ENCODE measurements at regions not wholly inside any gene's neighbourhood (a gene's known extent, or its start where the extent isn't known, plus 50 kb on each side); places are given as distances from the start of the nearest gene placed in this dataset.

DNA sequence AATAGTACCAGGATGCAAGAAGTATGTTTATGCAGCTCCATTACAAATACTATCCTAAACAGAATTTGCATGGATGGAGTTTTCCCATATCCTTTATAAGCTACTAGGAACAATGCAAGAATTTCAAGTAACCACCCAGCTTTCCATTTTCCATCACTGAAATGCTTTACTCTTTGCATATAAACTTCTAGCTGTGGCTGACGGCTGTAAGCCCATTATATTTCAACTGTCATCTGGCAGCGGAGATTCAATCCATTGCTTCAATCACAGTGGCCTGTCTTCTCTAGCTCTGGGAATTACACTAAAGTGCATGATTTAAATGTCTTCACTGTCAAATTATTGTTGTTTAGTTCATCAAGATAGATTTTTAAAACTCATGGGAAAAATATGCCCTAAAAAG, 64.2 kb upstream of the PAM start:
- Histone ChIP-seq H3K9ac (no peak overlapping the region), H3K4me3 (no peak overlapping the region), H3K4me1 (ENCODE audit: insufficient read depth) (no peaks in the 10 kb centered on the region), H3F3A (ENCODE audit: insufficient read depth) (no peaks in the 10 kb centered on the region), H3K79me2 (ENCODE audit: insufficient read depth) (no peaks in the 10 kb centered on the region), H2AFZ (no peak overlapping the region), H3K27ac (no peak overlapping the region), H4K20me1 (ENCODE audit: insufficient read depth) (no peaks in the 10 kb centered on the region), H3K4me2 (ENCODE audit: unreplicated experiment) (no peak overlapping the region), H3K36me3 (ENCODE audit: low read depth) (no peaks in the 10 kb centered on the region), H3K27me3 (replicated peaks; ENCODE audit: insufficient read depth) (no peaks in the 10 kb centered on the region), H3K9me2 (ENCODE audit: insufficient read depth) (no peaks in the 10 kb centered on the region), H3K9me3 (ENCODE audit: low read depth) (no peaks in the 10 kb centered on the region)
- in situ Hi-C loops (cut with MboI), result no loop called here
- DNase-seq, result no peak
- 83 to 90% methylated on average over 2 of the region's 2 CpGs for WGBS, 2 experiments (ENCODE audit: low coverage in 1 of 2, low lambda C conversion rate in 2 of 2, missing lambda C conversion rate in 2 of 2)
- no peak for TF ChIP-seq EZH2phosphoT487 (IDR thresholded peaks at IDR 0.05; ENCODE audit: insufficient read depth, low read depth)
- TF ChIP-seq EZH2 (IDR thresholded peaks at IDR 0.05; ENCODE audit: insufficient read depth, poor library complexity, severe bottlenecking), result no peak

GRCh38 chr5:102691434-102691833, 63.7 kb upstream of the PAM start:
- Histone ChIP-seq H3K9me2 (ENCODE audit: insufficient read depth) (no peaks in the 10 kb centered on the region), H3K4me3 (no peak overlapping the region), H3K4me2 (ENCODE audit: unreplicated experiment) (no peak overlapping the region), H3K9me3 (ENCODE audit: low read depth) (no peaks in the 10 kb centered on the region), H3K79me2 (ENCODE audit: insufficient read depth) (no peaks in the 10 kb centered on the region), H3F3A (ENCODE audit: insufficient read depth) (no peaks in the 10 kb centered on the region), H2AFZ (no peak overlapping the region), H3K27ac (no peak overlapping the region), H4K20me1 (ENCODE audit: insufficient read depth) (no peaks in the 10 kb centered on the region), H3K27me3 (replicated peaks; ENCODE audit: insufficient read depth) (no peaks in the 10 kb centered on the region), H3K36me3 (ENCODE audit: low read depth) (no peaks in the 10 kb centered on the region), H3K9ac (no peak overlapping the region), H3K4me1 (ENCODE audit: insufficient read depth) (no peaks in the 10 kb centered on the region)
- in situ Hi-C loops (cut with MboI), result no loop called here
- 61 to 79% methylated on average over 1 of the region's 1 CpG for WGBS, 2 experiments (ENCODE audit: low coverage in 1 of 2, low lambda C conversion rate in 2 of 2, missing lambda C conversion rate in 2 of 2)
- no peak for TF ChIP-seq EZH2 (IDR thresholded peaks at IDR 0.05; ENCODE audit: insufficient read depth, poor library complexity, severe bottlenecking)
- TF ChIP-seq EZH2phosphoT487 (IDR thresholded peaks at IDR 0.05; ENCODE audit: insufficient read depth, low read depth), result no peak
- no peak for DNase-seq

DNA sequence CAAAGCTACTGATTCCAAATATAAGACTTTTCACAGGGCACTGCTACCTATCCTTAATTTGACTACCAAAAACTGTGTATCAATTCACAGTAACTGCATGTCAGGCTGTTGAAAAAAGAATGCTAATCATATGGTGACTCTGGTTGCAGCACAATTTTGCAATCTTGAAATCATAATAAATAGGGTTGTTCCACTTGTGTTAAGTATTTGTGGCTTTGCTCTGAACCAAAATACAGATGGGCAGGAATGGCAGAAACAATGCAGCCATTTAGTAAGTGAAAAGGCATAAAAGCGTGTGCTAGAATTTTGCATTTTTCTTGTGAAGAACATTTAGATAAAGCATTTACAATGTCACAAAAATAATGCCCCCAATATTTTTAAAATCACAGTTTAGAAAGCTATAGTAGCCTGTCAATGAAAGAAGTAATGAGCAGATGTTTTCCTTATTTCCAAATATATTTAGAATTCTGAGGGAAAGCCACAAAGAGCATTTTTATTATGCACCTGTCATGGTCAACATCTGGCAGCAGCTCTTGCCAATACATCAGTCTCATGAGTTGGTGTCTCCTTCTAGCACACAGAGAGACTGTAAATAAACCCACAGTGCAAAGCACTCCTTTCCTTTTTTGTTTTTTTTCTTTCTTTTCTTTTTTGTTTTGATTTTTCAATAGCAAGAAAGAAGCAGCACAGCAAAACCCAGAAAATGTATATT, 54.8 kb upstream of the PAM start:
- H3K27ac ChIP-seq, result no peak overlapping the region
- H3F3A ChIP-seq (ENCODE audit: insufficient read depth), result no peaks in the 10 kb centered on the region
- H3K36me3 ChIP-seq (ENCODE audit: low read depth), result no peaks in the 10 kb centered on the region
- no peak overlapping the region for H3K9ac ChIP-seq
- H3K4me3 ChIP-seq, result no peak overlapping the region
- H3K9me3 ChIP-seq (ENCODE audit: low read depth), result no peaks in the 10 kb centered on the region
- 95 to 100% methylated on average over 1 of the region's 1 CpG for WGBS, 2 experiments (ENCODE audit: low coverage in 1 of 2, low lambda C conversion rate in 2 of 2, missing lambda C conversion rate in 2 of 2)
- H3K27me3 ChIP-seq (replicated peaks; ENCODE audit: insufficient read depth), result no peaks in the 10 kb centered on the region
- 0 out of 2 replicates have a peak, but pooled peaks cover 2% of the 10 kb centered on the region for H4K20me1 ChIP-seq (ENCODE audit: insufficient read depth)
- in situ Hi-C loops (cut with MboI), result no loop called here
- no peak overlapping the region for H2AFZ ChIP-seq
- no peak for DNase-seq
- no peak overlapping the region for H3K4me2 ChIP-seq (ENCODE audit: unreplicated experiment)
- H3K4me1 ChIP-seq (ENCODE audit: insufficient read depth), result no peaks in the 10 kb centered on the region
- TF ChIP-seq EZH2 (IDR thresholded peaks at IDR 0.05; ENCODE audit: insufficient read depth, poor library complexity, severe bottlenecking) (no peak), EZH2phosphoT487 (IDR thresholded peaks at IDR 0.05; ENCODE audit: insufficient read depth, low read depth) (no peak)
- H3K9me2 ChIP-seq (ENCODE audit: insufficient read depth), result no peaks in the 10 kb centered on the region
- no peaks in the 10 kb centered on the region for H3K79me2 ChIP-seq (ENCODE audit: insufficient read depth)

DNA sequence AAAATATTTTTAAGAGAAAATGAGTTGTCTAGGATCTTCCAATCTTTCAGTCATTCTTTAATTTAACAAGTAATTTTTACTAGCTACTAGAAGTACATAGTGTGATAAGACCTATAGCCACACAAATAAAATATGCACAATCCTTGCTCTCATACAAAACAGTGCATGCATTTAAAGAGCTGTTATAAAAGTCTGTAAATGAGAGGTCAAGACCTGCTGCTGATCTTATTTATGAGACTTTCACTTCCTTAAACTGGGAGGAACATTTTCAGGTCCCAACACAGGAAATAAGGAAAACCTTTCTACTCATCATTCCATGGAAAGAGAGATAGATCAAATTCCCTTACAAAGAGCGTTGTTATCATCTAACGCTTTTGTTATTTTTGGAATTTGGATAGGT, 54.2 kb upstream of the PAM start:
- no peaks in the 10 kb centered on the region for H3K4me1 ChIP-seq (ENCODE audit: insufficient read depth)
- in situ Hi-C loops (cut with MboI), result no loop called here

More for the DNA sequence above, 54.2 kb upstream of the PAM start:
- Histone ChIP-seq H3K4me3 (no peak overlapping the region), H3F3A (ENCODE audit: insufficient read depth) (no peaks in the 10 kb centered on the region), H3K9me2 (ENCODE audit: insufficient read depth) (no peaks in the 10 kb centered on the region), H3K36me3 (ENCODE audit: low read depth) (no peaks in the 10 kb centered on the region), H3K9me3 (ENCODE audit: low read depth) (no peaks in the 10 kb centered on the region), H3K27me3 (replicated peaks; ENCODE audit: insufficient read depth) (no peaks in the 10 kb centered on the region), H3K27ac (no peak overlapping the region), H2AFZ (no peak overlapping the region), H3K79me2 (ENCODE audit: insufficient read depth) (no peaks in the 10 kb centered on the region), H3K4me2 (ENCODE audit: unreplicated experiment) (no peak overlapping the region), H4K20me1 (ENCODE audit: insufficient read depth) (0 out of 2 replicates have a peak, but pooled peaks cover 2% of the 10 kb centered on the region), H3K9ac (no peak overlapping the region)
- TF ChIP-seq EZH2 (IDR thresholded peaks at IDR 0.05; ENCODE audit: insufficient read depth, poor library complexity, severe bottlenecking), result no peak
- no peak for TF ChIP-seq EZH2phosphoT487 (IDR thresholded peaks at IDR 0.05; ENCODE audit: insufficient read depth, low read depth)
- DNase-seq, result no peak
- 61 to 63% methylated on average over 2 of the region's 2 CpGs for WGBS, 2 experiments (ENCODE audit: low coverage in 1 of 2, low lambda C conversion rate in 2 of 2, missing lambda C conversion rate in 2 of 2)
